Panc1 (cell line): ENCODE measurements at regions not wholly inside any gene's neighbourhood (a gene's known extent, or its start where the extent isn't known, plus 50 kb on each side); places are given as distances from the start of the nearest gene placed in this dataset.

Source experiments
- POLR2AphosphoS5 ChIP-seq: IDR thresholded peaks from 2 replicates; pipeline ENCODE4 v1.6.1; 2012; ENCODE audit warnings: mild to moderate bottlenecking, low read depth, low read length, moderate library complexity
- SIN3A ChIP-seq: IDR thresholded peaks from 2 replicates; pipeline ENCODE4 v1.6.1; 2012; ENCODE audit warnings: low read depth, mild to moderate bottlenecking, low read length, moderate library complexity, borderline replicate concordance; ENCODE audit not compliant: insufficient read depth
- TF ChIP-seq, protein P1 (sequence below): fragments of 450-650 bp; IDR thresholded peaks from 2 replicates; pipeline ENCODE4 v1.5.1; 2017; ENCODE audit warnings: mild to moderate bottlenecking
- TF ChIP-seq, protein P2 (sequence below), 2 experiments: IDR thresholded peaks; 2 replicates each; pipeline ENCODE4 v1.6.1; 2011 to 2012; ENCODE audit warnings: low read depth in 2 of 2, control low read depth in 1 of 2, low read length in 1 of 2, mild to moderate bottlenecking in 1 of 2, moderate library complexity in 1 of 2; ENCODE audit not compliant: insufficient read depth in 1 of 2

DNA sequence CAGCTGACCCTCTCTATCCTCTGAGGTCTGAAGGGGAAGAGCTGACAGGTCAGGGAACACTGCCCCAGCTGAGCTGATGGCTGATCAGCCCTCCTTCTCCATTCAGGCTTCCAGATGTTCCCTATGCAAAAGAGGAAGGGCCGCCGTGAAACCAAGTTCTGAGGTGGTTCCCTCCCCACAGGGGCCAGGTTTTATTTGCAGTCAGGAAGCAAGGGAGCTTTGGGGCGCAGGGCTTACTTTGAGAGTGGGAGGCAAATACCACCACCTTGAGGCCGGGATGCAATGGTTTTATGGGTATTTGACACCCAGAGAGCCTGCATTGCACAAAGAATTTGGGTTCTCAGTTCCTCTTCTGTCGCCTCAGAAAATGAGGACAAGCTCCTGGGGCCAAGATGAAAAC, 186.9 kb downstream of the ARRDC4 start:
- TF ChIP-seq POLR2AphosphoS5 (no peak), SIN3A (no peak)
- TF ChIP-seq, protein P1, sequence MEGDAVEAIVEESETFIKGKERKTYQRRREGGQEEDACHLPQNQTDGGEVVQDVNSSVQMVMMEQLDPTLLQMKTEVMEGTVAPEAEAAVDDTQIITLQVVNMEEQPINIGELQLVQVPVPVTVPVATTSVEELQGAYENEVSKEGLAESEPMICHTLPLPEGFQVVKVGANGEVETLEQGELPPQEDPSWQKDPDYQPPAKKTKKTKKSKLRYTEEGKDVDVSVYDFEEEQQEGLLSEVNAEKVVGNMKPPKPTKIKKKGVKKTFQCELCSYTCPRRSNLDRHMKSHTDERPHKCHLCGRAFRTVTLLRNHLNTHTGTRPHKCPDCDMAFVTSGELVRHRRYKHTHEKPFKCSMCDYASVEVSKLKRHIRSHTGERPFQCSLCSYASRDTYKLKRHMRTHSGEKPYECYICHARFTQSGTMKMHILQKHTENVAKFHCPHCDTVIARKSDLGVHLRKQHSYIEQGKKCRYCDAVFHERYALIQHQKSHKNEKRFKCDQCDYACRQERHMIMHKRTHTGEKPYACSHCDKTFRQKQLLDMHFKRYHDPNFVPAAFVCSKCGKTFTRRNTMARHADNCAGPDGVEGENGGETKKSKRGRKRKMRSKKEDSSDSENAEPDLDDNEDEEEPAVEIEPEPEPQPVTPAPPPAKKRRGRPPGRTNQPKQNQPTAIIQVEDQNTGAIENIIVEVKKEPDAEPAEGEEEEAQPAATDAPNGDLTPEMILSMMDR: no peak
- TF ChIP-seq, protein P2, sequence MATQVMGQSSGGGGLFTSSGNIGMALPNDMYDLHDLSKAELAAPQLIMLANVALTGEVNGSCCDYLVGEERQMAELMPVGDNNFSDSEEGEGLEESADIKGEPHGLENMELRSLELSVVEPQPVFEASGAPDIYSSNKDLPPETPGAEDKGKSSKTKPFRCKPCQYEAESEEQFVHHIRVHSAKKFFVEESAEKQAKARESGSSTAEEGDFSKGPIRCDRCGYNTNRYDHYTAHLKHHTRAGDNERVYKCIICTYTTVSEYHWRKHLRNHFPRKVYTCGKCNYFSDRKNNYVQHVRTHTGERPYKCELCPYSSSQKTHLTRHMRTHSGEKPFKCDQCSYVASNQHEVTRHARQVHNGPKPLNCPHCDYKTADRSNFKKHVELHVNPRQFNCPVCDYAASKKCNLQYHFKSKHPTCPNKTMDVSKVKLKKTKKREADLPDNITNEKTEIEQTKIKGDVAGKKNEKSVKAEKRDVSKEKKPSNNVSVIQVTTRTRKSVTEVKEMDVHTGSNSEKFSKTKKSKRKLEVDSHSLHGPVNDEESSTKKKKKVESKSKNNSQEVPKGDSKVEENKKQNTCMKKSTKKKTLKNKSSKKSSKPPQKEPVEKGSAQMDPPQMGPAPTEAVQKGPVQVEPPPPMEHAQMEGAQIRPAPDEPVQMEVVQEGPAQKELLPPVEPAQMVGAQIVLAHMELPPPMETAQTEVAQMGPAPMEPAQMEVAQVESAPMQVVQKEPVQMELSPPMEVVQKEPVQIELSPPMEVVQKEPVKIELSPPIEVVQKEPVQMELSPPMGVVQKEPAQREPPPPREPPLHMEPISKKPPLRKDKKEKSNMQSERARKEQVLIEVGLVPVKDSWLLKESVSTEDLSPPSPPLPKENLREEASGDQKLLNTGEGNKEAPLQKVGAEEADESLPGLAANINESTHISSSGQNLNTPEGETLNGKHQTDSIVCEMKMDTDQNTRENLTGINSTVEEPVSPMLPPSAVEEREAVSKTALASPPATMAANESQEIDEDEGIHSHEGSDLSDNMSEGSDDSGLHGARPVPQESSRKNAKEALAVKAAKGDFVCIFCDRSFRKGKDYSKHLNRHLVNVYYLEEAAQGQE (IDR thresholded peaks at IDR 0.05; ENCODE audit: insufficient read depth in 1 of 2, low read depth in 2 of 2, low read length in 1 of 2): no peak
